Esophagus squamous epithelium (tissue), 4 donors: ENCODE measurements at regions not wholly inside any gene's neighbourhood (a gene's known extent, or its start where the extent isn't known, plus 50 kb on each side); places are given as distances from the start of the nearest gene placed in this dataset.

Experiments used
- POLR2A ChIP-seq, 4 donors: fragments of 450-650 bp; IDR thresholded peaks; one replicate each; pipeline ENCODE4 v1.6.1; 2017; ENCODE audit warnings: antibody characterized with exemption in 4 of 4, mild to moderate bottlenecking in 4 of 4, moderate library complexity in 3 of 4
- TF ChIP-seq, protein P1 (sequence below), 6 experiments: fragments of 450-650 bp in 4 of 6; fragments of 200-600 bp in 2 of 6; sonication (generic) in 2 of 6; IDR thresholded peaks; one replicate each; pipeline ENCODE4 v1.5.1; 2016 to 2019; ENCODE audit warnings: antibody characterized with exemption in 6 of 6, mild to moderate bottlenecking in 4 of 6, moderate library complexity in 4 of 6

GRCh38 chr2:225140723-225141122 lies 98.5 kb upstream of the DOCK10 start:
- TF ChIP-seq, protein P1, sequence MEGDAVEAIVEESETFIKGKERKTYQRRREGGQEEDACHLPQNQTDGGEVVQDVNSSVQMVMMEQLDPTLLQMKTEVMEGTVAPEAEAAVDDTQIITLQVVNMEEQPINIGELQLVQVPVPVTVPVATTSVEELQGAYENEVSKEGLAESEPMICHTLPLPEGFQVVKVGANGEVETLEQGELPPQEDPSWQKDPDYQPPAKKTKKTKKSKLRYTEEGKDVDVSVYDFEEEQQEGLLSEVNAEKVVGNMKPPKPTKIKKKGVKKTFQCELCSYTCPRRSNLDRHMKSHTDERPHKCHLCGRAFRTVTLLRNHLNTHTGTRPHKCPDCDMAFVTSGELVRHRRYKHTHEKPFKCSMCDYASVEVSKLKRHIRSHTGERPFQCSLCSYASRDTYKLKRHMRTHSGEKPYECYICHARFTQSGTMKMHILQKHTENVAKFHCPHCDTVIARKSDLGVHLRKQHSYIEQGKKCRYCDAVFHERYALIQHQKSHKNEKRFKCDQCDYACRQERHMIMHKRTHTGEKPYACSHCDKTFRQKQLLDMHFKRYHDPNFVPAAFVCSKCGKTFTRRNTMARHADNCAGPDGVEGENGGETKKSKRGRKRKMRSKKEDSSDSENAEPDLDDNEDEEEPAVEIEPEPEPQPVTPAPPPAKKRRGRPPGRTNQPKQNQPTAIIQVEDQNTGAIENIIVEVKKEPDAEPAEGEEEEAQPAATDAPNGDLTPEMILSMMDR (IDR thresholded peaks at IDR 0.05), result no peak
- no peak for TF ChIP-seq POLR2A (IDR thresholded peaks at IDR 0.05)
